ENCODE measurements at regions not wholly inside any gene's neighbourhood (a gene's known extent, or its start where the extent isn't known, plus 50 kb on each side); places are given as distances from the start of the nearest gene placed in this dataset.

DNA sequence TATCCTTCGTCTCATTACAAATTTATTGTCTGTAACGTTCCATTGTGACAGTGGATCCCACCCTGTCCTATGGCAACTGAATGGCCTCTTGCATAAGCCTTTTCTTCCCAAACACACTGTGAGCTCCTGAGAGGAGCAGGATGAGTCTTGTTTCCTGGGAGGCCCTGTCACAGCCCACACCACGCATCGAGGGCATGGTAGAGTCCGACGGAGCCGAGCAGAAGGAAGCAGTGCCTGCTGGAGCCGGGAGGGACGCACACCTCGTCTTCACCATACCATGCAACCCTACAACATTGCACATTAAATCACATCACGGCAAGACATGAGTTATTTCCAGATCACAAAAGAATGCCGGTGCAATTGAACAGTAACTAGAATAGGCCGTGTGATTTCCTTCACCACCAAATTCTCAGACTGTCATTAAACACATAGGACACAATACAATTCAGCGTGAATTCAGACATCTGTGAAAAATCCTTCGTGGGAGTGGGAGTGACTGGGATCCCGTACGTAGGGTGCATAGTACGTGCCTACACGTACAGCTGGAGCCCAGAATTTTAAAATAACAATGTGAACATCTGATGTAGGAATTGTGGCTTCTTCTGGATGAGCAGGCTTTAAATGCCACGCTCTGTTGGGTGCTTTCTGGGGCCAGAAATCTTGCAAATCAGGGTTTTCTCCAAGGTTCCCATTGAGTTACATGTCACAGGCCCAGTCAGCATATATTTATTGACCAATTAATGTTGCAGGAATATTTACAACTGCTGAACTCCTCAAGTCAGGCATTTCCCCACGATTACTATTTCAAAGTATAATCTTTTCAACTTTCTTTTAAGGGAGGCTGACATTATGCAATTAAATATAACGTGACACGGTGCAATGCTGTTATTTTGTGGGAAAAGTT lies 201.8 kb downstream of the TTLL2 start:
- Histone ChIP-seq H3K27me3 (peaks cover 9% of the 10 kb centered on the region), H3K4me3 (no peak overlapping the region), H3K4me1 (no peaks in the 10 kb centered on the region), H3K27ac (no peak overlapping the region), H3K9me3 (no peaks in the 10 kb centered on the region), H3K36me3 (no peaks in the 10 kb centered on the region)
- WGBS, 2 donors (ENCODE audit: low coverage in 1 of 2), result 84 to 89% methylated on average over 12 to 13 of the region's 23 CpGs
- TF ChIP-seq EP300 (IDR thresholded peaks at IDR 0.05) (no peak), POLR2AphosphoS5 (IDR thresholded peaks at IDR 0.05) (no peak), POLR2A (IDR thresholded peaks at IDR 0.05) (no peak)
- TF ChIP-seq, protein P1, sequence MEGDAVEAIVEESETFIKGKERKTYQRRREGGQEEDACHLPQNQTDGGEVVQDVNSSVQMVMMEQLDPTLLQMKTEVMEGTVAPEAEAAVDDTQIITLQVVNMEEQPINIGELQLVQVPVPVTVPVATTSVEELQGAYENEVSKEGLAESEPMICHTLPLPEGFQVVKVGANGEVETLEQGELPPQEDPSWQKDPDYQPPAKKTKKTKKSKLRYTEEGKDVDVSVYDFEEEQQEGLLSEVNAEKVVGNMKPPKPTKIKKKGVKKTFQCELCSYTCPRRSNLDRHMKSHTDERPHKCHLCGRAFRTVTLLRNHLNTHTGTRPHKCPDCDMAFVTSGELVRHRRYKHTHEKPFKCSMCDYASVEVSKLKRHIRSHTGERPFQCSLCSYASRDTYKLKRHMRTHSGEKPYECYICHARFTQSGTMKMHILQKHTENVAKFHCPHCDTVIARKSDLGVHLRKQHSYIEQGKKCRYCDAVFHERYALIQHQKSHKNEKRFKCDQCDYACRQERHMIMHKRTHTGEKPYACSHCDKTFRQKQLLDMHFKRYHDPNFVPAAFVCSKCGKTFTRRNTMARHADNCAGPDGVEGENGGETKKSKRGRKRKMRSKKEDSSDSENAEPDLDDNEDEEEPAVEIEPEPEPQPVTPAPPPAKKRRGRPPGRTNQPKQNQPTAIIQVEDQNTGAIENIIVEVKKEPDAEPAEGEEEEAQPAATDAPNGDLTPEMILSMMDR (IDR thresholded peaks at IDR 0.05), result no peak
- no peak for ATAC-seq

- Histone ChIP-seq H3K27me3 (peaks cover 12% of the 10 kb centered on the region), H3K4me3 (no peak overlapping the region), H3K9me3 (no peaks in the 10 kb centered on the region), H3K36me3 (no peaks in the 10 kb centered on the region), H3K4me1 (no peaks in the 10 kb centered on the region), H3K27ac (no peak overlapping the region)
- TF ChIP-seq, protein P1 (IDR thresholded peaks at IDR 0.05), result no peak
- TF ChIP-seq POLR2AphosphoS5 (IDR thresholded peaks at IDR 0.05), result no peak
- no peak for TF ChIP-seq POLR2A (IDR thresholded peaks at IDR 0.05)
- TF ChIP-seq EP300 (IDR thresholded peaks at IDR 0.05), result no peak
- WGBS, 2 donors (ENCODE audit: low coverage in 1 of 2), result 60 to 94% methylated on average over 1 to 2 of the region's 2 CpGs
- ATAC-seq, result no peak
Measured at GRCh38 chr6:167528239-167528638, 203.4 kb downstream of the TTLL2 start.

- Histone ChIP-seq H3K36me3 (no peaks in the 10 kb centered on the region), H3K4me3 (no peak overlapping the region), H3K27me3 (peaks cover 12% of the 10 kb centered on the region), H3K9me3 (no peaks in the 10 kb centered on the region), H3K4me1 (no peaks in the 10 kb centered on the region), H3K27ac (no peak overlapping the region)
- TF ChIP-seq EP300 (IDR thresholded peaks at IDR 0.05) (no peak), POLR2AphosphoS5 (IDR thresholded peaks at IDR 0.05) (no peak), POLR2A (IDR thresholded peaks at IDR 0.05) (no peak)
- TF ChIP-seq, protein P1 (IDR thresholded peaks at IDR 0.05), result no peak
- WGBS, 2 donors (ENCODE audit: low coverage in 1 of 2), result 81% methylated on average over 6 of the region's 6 CpGs
- ATAC-seq, result no peak
Measured at GRCh38 chr6:167528976-167529375, 204.1 kb downstream of the TTLL2 start.

DNA sequence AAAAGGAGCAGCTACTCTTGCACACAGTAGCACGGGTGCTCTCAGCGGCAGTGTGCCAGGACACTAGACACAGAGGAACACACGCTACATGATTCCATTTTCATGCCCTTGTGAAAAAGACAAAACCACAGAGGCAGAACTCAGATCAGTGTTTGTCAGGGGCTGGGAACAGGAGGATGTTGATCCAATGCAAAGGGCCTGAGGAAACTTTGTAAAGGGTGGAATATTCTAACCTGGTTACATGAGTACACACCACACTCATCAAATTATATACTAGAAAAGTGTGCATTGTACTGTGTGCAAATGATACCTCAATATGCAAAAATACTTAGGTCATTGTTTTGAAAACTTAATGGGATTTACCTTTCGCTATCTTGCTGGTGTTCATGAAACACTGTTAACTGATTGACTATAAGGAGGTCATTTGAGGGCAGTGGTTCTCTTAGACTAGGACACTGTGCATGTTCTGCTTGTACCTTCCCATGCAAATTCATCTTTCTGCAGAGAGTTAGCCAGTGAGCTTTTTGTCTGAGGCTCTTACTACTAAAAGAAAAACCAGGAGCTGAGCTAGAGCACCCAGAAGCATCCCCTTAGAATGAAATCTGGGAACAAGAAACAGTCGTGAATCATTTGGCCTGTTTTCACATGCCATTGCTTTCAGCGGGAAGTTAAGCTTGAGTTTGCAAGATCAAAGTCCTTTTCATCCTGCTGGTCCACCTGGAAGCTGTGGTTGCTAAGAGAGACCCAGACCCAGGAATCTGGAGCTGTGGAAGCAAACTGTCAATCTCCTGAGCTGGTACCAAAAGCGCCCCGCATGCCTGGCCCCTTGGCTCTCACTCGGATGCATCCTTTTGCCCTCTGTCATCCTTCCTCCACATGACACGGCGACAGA lies 204.8 kb downstream of the TTLL2 start:
- no peaks in the 10 kb centered on the region for H3K9me3 ChIP-seq
- WGBS, 2 donors (ENCODE audit: low coverage in 1 of 2), result 91 to 94% methylated on average over 5 to 10 of the region's 11 CpGs
- ATAC-seq, result no peak

More for the DNA sequence above, 204.8 kb downstream of the TTLL2 start:
- Histone ChIP-seq H3K36me3 (no peaks in the 10 kb centered on the region), H3K27me3 (peaks cover 12% of the 10 kb centered on the region), H3K4me3 (no peak overlapping the region), H3K27ac (no peak overlapping the region), H3K4me1 (no peaks in the 10 kb centered on the region)
- TF ChIP-seq, protein P1 (IDR thresholded peaks at IDR 0.05), result no peak
- TF ChIP-seq EP300 (IDR thresholded peaks at IDR 0.05) (no peak), POLR2A (IDR thresholded peaks at IDR 0.05) (no peak), POLR2AphosphoS5 (IDR thresholded peaks at IDR 0.05) (no peak)
